HCT116 (cell line): ENCODE measurements at regions not wholly inside any gene's neighbourhood (a gene's known extent, or its start where the extent isn't known, plus 50 kb on each side); places are given as distances from the start of the nearest gene placed in this dataset.

Experiments used
- ATAC-seq: fragments of 200-7000 bp; cut with Tn5 transposase; 2 replicates; pipeline ENCODE4 v1.9.1; 2020; ENCODE audit warnings: mild to moderate bottlenecking, moderate library complexity
- BruUV-seq: library from RNA; stranded (reverse); fragments of 400-500 nt; replicated peaks from 2 replicates; lab custom pipeline; 2021; lab: Mats Ljungman, UMichigan
- CTCF ChIA-PET: fragments of 300-600 bp; sonication (Branson Sonifier 250); formaldehyde crosslinking; loops from one replicate; lab custom pipeline; 2021; ENCODE audit warnings: antibody characterized with exemption; lab: Charles Lee
- POLR2A ChIA-PET: fragments of 300-600, 350-600 bp; sonication (Branson Sonifier 250); formaldehyde crosslinking; loops from one replicate; lab custom pipeline; 2021; ENCODE audit warnings: antibody characterized with exemption; lab: Charles Lee
- RAD21 ChIA-PET, 2 experiments: fragments of 300-600 bp; sonication (Branson Sonifier 250); formaldehyde crosslinking; loops; one replicate each; lab custom pipeline; 2023; ENCODE audit warnings: low total read pairs in 2 of 2; ENCODE audit not compliant: uncharacterized antibody in 2 of 2, unreplicated experiment in 2 of 2, low non-redundant PET in 1 of 2; lab: Charles Lee
- DNase-seq: peaks from one replicate; pipeline ENCODE4 v3.0.0-alpha.2; 2010; ENCODE audit warnings: low read depth, low spot score
- H2AFZ ChIP-seq: fragments of 200-600 bp; shearing (Covaris generic), sonication (generic); 2 replicates; pipeline ENCODE4 v1.6.1; 2017; ENCODE audit warnings: low read depth, mixed run types, mixed read lengths, antibody characterized with exemption, low read length; ENCODE audit not compliant: poor library complexity, severe bottlenecking
- H3K27ac ChIP-seq: 2 replicates; pipeline ENCODE4 v1.5.1; 2012; ENCODE audit warnings: low read depth, low read length
- H3K27me3 ChIP-seq: fragments of 200-600 bp; sonication (generic); 2 replicates; pipeline ENCODE4 v1.6.1; 2016; ENCODE audit warnings: mixed run types, low read length, mixed read lengths; ENCODE audit not compliant: insufficient read depth
- H3K36me3 ChIP-seq, 2 experiments: fragments of 200-500 bp in 1 of 2; fragments of 200-600 bp in 1 of 2; sonication (Bioruptor generic) in 1 of 2; sonication (generic) in 1 of 2; 2 replicates each; pipeline versions ENCODE4 v1.5.1 to v1.6.1; 2014 to 2016; ENCODE audit warnings: low read length in 2 of 2, inconsistent platforms in 1 of 2, mixed read lengths in 1 of 2, mixed run types in 1 of 2; ENCODE audit not compliant: insufficient read depth in 2 of 2, control insufficient read depth in 1 of 2
- H3K4me1 ChIP-seq, 2 experiments: fragments of 200-600 bp in 1 of 2; sonication (generic) in 1 of 2; 2 replicates each; pipeline versions ENCODE4 v1.5.1 to v1.6.1; 2012 to 2017; ENCODE audit warnings: low read length in 2 of 2, inconsistent platforms in 1 of 2, mild to moderate bottlenecking in 1 of 2, mixed read lengths in 1 of 2, mixed run types in 1 of 2, moderate library complexity in 1 of 2; ENCODE audit not compliant: insufficient read depth in 2 of 2, control insufficient read depth in 1 of 2
- H3K4me2 ChIP-seq: fragments of 200-600 bp; sonication (generic); 2 replicates; pipeline ENCODE4 v1.6.1; 2017; ENCODE audit warnings: mixed run types, low read length, mixed read lengths
- H3K4me3 ChIP-seq, 2 experiments: fragments of 200-600 bp in 1 of 2; sonication (generic) in 1 of 2; replicated peaks in 1 of 2; 2 replicates each; pipeline ENCODE4 v1.5.1; 2011 to 2016; ENCODE audit warnings: low read length in 2 of 2, control low read depth in 1 of 2, low read depth in 1 of 2, mild to moderate bottlenecking in 1 of 2, mixed read lengths in 1 of 2, mixed run types in 1 of 2
- H3K79me2 ChIP-seq: fragments of 200-600 bp; sonication (generic); 2 replicates; pipeline ENCODE4 v1.6.1; 2017; ENCODE audit warnings: mild to moderate bottlenecking, mixed run types, low read length, moderate library complexity, mixed read lengths; ENCODE audit not compliant: insufficient read depth
- H3K9ac ChIP-seq: fragments of 200-600 bp; sonication (generic); 2 replicates; pipeline ENCODE4 v1.6.1; 2016; ENCODE audit warnings: low read length, mixed read lengths
- H3K9me2 ChIP-seq: fragments of 200-600 bp; sonication (generic), shearing (Covaris generic); 2 replicates; pipeline ENCODE4 v1.6.1; 2017; ENCODE audit warnings: mixed run types, mild to moderate bottlenecking, moderate library complexity; ENCODE audit not compliant: insufficient read depth
- H3K9me3 ChIP-seq, 2 experiments: fragments of 200-500 bp in 1 of 2; fragments of 200-600 bp in 1 of 2; sonication (Bioruptor generic) in 1 of 2; sonication (generic) in 1 of 2; 2 replicates each; pipeline ENCODE4 v1.6.1; 2014 to 2017; ENCODE audit warnings: low read length in 2 of 2, mixed read lengths in 2 of 2, inconsistent platforms in 1 of 2, low read depth in 1 of 2, mild to moderate bottlenecking in 1 of 2, mixed run types in 1 of 2, moderate library complexity in 1 of 2; ENCODE audit not compliant: control insufficient read depth in 1 of 2, insufficient read depth in 1 of 2
- H4K20me1 ChIP-seq: fragments of 200-600 bp; sonication (generic), shearing (Covaris generic); 2 replicates; pipeline ENCODE4 v1.6.1; 2017; ENCODE audit warnings: mixed run types, mild to moderate bottlenecking, moderate library complexity; ENCODE audit not compliant: insufficient read depth
- CBX3 ChIP-seq: IDR thresholded peaks from 2 replicates; pipeline ENCODE4 v1.6.1; 2012; ENCODE audit warnings: low read depth
- CEBPB ChIP-seq: IDR thresholded peaks from 2 replicates; pipeline ENCODE4 v1.6.1; 2012; ENCODE audit warnings: low read depth
- EZH2phosphoT487 ChIP-seq: fragments of 200-600 bp; IDR thresholded peaks from 2 replicates; pipeline ENCODE4 v1.6.1; 2018; ENCODE audit warnings: antibody characterized with exemption, borderline replicate concordance
- JUND ChIP-seq: IDR thresholded peaks from 2 replicates; pipeline ENCODE4 v1.6.1; 2012
- POLR2AphosphoS5 ChIP-seq: IDR thresholded peaks from 2 replicates; pipeline ENCODE4 v1.6.1; 2011; ENCODE audit warnings: mild to moderate bottlenecking, low read depth, low read length, moderate library complexity
- RAD21 ChIP-seq: IDR thresholded peaks from 2 replicates; pipeline ENCODE4 v1.6.1; 2012; ENCODE audit warnings: low read depth, mild to moderate bottlenecking
- SRF ChIP-seq: IDR thresholded peaks from 2 replicates; pipeline ENCODE4 v1.6.1; 2012; ENCODE audit warnings: low read depth
- TCF7L2 ChIP-seq: IDR thresholded peaks from 2 replicates; pipeline ENCODE4 v1.7.0; 2011; ENCODE audit warnings: borderline replicate concordance, inconsistent platforms; ENCODE audit not compliant: insufficient read depth, insufficient read length; ENCODE audit errors: extremely low read depth
- ZFX ChIP-seq: fragments of 450-650 bp; IDR thresholded peaks from 2 replicates; pipeline ENCODE4 v1.6.1; 2017
- intact Hi-C: fragments of 100-400 bp; cut with micrococcal nuclease; formaldehyde crosslinking; loops from 2 replicates; pipeline ENCODE4 v1.10.0; 2022
- TF ChIP-seq, protein P1 (sequence below): IDR thresholded peaks from 2 replicates; pipeline ENCODE4 v1.6.1; 2012
- TF ChIP-seq, protein P2 (sequence below), 3 experiments: fragments of 200-600 bp in 1 of 3; sonication (generic) in 1 of 3; IDR thresholded peaks in 2 of 3; conservative IDR thresholded peaks in 1 of 3; 2 replicates each; pipeline ENCODE4 v1.5.1; 2012 to 2017; ENCODE audit warnings: low read depth in 2 of 3, low read length in 2 of 3, antibody characterized with exemption in 1 of 3, borderline replicate concordance in 1 of 3, control low read depth in 1 of 3, mild to moderate bottlenecking in 1 of 3, mixed read lengths in 1 of 3, mixed run types in 1 of 3, moderate library complexity in 1 of 3; ENCODE audit not compliant: insufficient read depth in 1 of 3

DNA sequence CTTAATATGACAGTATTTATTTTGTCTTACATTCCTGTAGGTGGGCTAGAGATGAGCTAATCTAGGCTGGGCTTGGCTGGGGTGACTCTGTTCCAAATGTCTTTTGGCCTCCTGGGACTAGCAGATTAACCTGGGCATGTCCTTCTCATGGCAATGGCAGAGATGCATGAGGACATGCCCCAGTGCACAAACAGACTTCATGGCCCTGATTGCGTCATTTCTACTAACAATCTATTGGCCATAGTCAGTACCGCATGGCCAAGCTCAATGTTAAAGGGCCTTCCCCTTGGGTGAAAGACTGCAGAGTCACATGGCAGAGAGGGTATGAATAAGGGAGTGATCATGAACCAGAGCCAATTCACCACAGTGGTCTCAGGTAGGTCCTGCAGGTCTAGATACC is 313.4 kb downstream of the MSX2 start:
- H3K27ac ChIP-seq, result no peak overlapping the region
- no peaks in the 10 kb centered on the region for H3K4me1 ChIP-seq
- no peak overlapping the region for H3K9ac ChIP-seq
- no peaks in the 10 kb centered on the region for H3K79me2 ChIP-seq
- H3K9me3 ChIP-seq, result no peaks in the 10 kb centered on the region
- intact Hi-C loops, result no loop called here
- H4K20me1 ChIP-seq, result no peaks in the 10 kb centered on the region
- RAD21 ChIA-PET, result no interaction called here
- TF ChIP-seq, protein P1, sequence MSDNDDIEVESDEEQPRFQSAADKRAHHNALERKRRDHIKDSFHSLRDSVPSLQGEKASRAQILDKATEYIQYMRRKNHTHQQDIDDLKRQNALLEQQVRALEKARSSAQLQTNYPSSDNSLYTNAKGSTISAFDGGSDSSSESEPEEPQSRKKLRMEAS, result no peak
- TF ChIP-seq TCF7L2, result no peak
- TF ChIP-seq CBX3, result no peak
- BruUV-seq, result no TSS peak
- H3K27me3 ChIP-seq, result no peaks in the 10 kb centered on the region
- H3K4me3 ChIP-seq, result no peak overlapping the region
- CTCF ChIA-PET, result no interaction called here
- no peaks in the 10 kb centered on the region for H3K36me3 ChIP-seq
- no peak for ATAC-seq
- POLR2A ChIA-PET, result no interaction called here
- H3K4me2 ChIP-seq, result no peak overlapping the region
- no peak overlapping the region for H2AFZ ChIP-seq
- no peaks in the 10 kb centered on the region for H3K9me2 ChIP-seq
- no peak for DNase-seq

DNA sequence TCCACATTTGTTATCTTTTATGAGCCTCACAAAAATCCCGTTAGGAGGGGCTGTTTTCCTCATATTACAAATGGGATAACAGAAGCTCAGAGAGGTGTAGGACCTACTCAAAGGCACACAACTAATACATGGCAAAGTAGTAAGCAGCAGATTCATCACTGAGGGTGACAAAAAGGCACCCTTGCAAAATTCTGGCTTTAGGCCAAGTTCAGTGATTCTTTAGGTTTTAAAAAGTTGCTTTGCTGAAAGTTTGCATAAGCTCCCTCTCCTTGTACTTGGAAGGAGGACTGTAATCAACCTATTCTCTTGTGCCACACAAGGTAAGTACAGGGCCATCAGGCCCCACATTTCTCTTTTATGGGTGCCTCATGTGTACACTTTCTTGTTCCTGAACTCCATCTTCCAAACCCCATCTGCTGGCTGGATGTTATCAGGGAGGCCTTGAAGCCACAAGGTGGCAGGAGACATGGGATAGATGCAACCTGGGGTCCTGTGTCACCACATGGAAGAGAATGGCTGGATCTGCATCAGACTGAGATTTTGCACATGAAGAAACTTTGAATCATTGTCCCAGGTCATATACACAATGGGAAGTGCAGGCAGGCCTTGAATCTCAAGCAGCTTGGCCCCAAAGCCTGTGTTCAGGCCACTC is 311.6 kb downstream of the MSX2 start:
- Histone ChIP-seq H3K4me1 (no peaks in the 10 kb centered on the region), H3K9me2 (no peaks in the 10 kb centered on the region), H3K27me3 (no peaks in the 10 kb centered on the region), H4K20me1 (no peaks in the 10 kb centered on the region), H3K9ac (no peak overlapping the region), H3K79me2 (no peaks in the 10 kb centered on the region), H3K4me2 (no peak overlapping the region), H3K9me3 (no peaks in the 10 kb centered on the region), H3K36me3 (no peaks in the 10 kb centered on the region), H3K4me3 (no peak overlapping the region), H3K27ac (no peak overlapping the region), H2AFZ (no peak overlapping the region)
- ChIA-PET RAD21 (no interaction called here), CTCF (no interaction called here), POLR2A (no interaction called here)
- intact Hi-C loops, result no loop called here
- no TSS peak for BruUV-seq
- TF ChIP-seq JUND, result no peak; the same call in 1 of the 2 replicates
- TF ChIP-seq CBX3, result no peak
- TF ChIP-seq ZFX, result no peak
- TF ChIP-seq, protein P2, sequence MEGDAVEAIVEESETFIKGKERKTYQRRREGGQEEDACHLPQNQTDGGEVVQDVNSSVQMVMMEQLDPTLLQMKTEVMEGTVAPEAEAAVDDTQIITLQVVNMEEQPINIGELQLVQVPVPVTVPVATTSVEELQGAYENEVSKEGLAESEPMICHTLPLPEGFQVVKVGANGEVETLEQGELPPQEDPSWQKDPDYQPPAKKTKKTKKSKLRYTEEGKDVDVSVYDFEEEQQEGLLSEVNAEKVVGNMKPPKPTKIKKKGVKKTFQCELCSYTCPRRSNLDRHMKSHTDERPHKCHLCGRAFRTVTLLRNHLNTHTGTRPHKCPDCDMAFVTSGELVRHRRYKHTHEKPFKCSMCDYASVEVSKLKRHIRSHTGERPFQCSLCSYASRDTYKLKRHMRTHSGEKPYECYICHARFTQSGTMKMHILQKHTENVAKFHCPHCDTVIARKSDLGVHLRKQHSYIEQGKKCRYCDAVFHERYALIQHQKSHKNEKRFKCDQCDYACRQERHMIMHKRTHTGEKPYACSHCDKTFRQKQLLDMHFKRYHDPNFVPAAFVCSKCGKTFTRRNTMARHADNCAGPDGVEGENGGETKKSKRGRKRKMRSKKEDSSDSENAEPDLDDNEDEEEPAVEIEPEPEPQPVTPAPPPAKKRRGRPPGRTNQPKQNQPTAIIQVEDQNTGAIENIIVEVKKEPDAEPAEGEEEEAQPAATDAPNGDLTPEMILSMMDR (IDR thresholded peaks at IDR 0.05 in 2 of 3, conservative IDR thresholded peaks at IDR 0.05 in 1 of 3; ENCODE audit: borderline replicate concordance in 1 of 3, insufficient read depth in 1 of 3, low read depth in 2 of 3, low read length in 2 of 3), result peak; percentile 36 to 63 (median 42); a peak in 3 of 6 replicates
- TF ChIP-seq SRF, result no peak
- peak; percentile 31; the same call in 1 of the 2 replicates for TF ChIP-seq RAD21
- no peak for TF ChIP-seq POLR2AphosphoS5
- TF ChIP-seq CEBPB, result no peak
- TF ChIP-seq EZH2phosphoT487, result no peak
- DNase-seq, result peak; percentile 13
- ATAC-seq, result no peak
